ENCODE measurements at regions not wholly inside any gene's neighbourhood (a gene's known extent, or its start where the extent isn't known, plus 50 kb on each side); places are given as distances from the start of the nearest gene placed in this dataset.

- Mint-ChIP-seq H3K4me3 (no peak overlapping the region), H3K27me3 (no peaks in the 10 kb centered on the region), H3K9me3 (no peaks in the 10 kb centered on the region), H3K36me3 (no peaks in the 10 kb centered on the region), H3K27ac (no peak overlapping the region), H3K4me1 (ENCODE audit: unreplicated experiment) (no peaks in the 10 kb centered on the region)
- TF ChIP-seq CTCF (conservative IDR thresholded peaks at IDR 0.05), result no peak
- no peak for DNase-seq (ENCODE audit: extremely low spot score, unreplicated experiment)
Measured at GRCh38 chr5:121373371-121373770, 478.3 kb upstream of the FTMT start.

GRCh38 chr5:121377461-121377860 lies 474.2 kb upstream of the FTMT start:
- H3K27ac Mint-ChIP-seq, result no peak overlapping the region
- no peak for TF ChIP-seq CTCF (conservative IDR thresholded peaks at IDR 0.05)
- H3K9me3 Mint-ChIP-seq, result no peaks in the 10 kb centered on the region
- no peak for DNase-seq (ENCODE audit: extremely low spot score, unreplicated experiment)
- H3K27me3 Mint-ChIP-seq, result no peaks in the 10 kb centered on the region
- no peaks in the 10 kb centered on the region for H3K4me1 Mint-ChIP-seq (ENCODE audit: unreplicated experiment)
- no peaks in the 10 kb centered on the region for H3K36me3 Mint-ChIP-seq
- no peak overlapping the region for H3K4me3 Mint-ChIP-seq

- H3K27ac Mint-ChIP-seq, result no peak overlapping the region
- H3K36me3 Mint-ChIP-seq, result no peaks in the 10 kb centered on the region
- no peaks in the 10 kb centered on the region for H3K9me3 Mint-ChIP-seq
- H3K4me1 Mint-ChIP-seq (ENCODE audit: unreplicated experiment), result no peaks in the 10 kb centered on the region
- no peak overlapping the region for H3K4me3 Mint-ChIP-seq
- DNase-seq (ENCODE audit: extremely low spot score, unreplicated experiment), result no peak
- TF ChIP-seq CTCF (conservative IDR thresholded peaks at IDR 0.05), result no peak
- H3K27me3 Mint-ChIP-seq, result no peaks in the 10 kb centered on the region
Measured at GRCh38 chr5:121378046-121378445, 473.6 kb upstream of the FTMT start.

GRCh38 chr5:121378559-121379359 lies 472.9 kb upstream of the FTMT start:
- Mint-ChIP-seq H3K27ac (no peak overlapping the region), H3K36me3 (no peaks in the 10 kb centered on the region), H3K9me3 (no peaks in the 10 kb centered on the region), H3K27me3 (no peaks in the 10 kb centered on the region), H3K4me1 (ENCODE audit: unreplicated experiment) (no peaks in the 10 kb centered on the region), H3K4me3 (no peak overlapping the region)
- TF ChIP-seq CTCF (conservative IDR thresholded peaks at IDR 0.05), result peak; percentile 26
- DNase-seq (ENCODE audit: extremely low spot score, unreplicated experiment), result no peak

- Mint-ChIP-seq H3K9me3 (no peaks in the 10 kb centered on the region), H3K4me1 (ENCODE audit: unreplicated experiment) (no peaks in the 10 kb centered on the region), H3K27ac (no peak overlapping the region), H3K4me3 (no peak overlapping the region), H3K27me3 (no peaks in the 10 kb centered on the region), H3K36me3 (no peaks in the 10 kb centered on the region)
- no peak for DNase-seq (ENCODE audit: extremely low spot score, unreplicated experiment)
- TF ChIP-seq CTCF (conservative IDR thresholded peaks at IDR 0.05), result no peak
Measured at GRCh38 chr5:121380066-121380465, 471.6 kb upstream of the FTMT start.
